IPS-20b (cell line): ENCODE measurements at regions not wholly inside any gene's neighbourhood (a gene's known extent, or its start where the extent isn't known, plus 50 kb on each side); places are given as distances from the start of the nearest gene placed in this dataset.

Experiments
- H3K27ac ChIP-seq: one replicate; pipeline ENCODE4 v1.5.1; 2013; ENCODE audit warnings: low read length
- H3K27me3 ChIP-seq: 2 replicates; pipeline ENCODE4 v1.6.1; 2013; ENCODE audit warnings: mild to moderate bottlenecking, low read length, inconsistent platforms; ENCODE audit not compliant: insufficient read depth
- H3K36me3 ChIP-seq: 2 replicates; pipeline ENCODE4 v1.6.1; 2013; ENCODE audit warnings: low read depth, mild to moderate bottlenecking, inconsistent platforms, low read length, moderate library complexity; ENCODE audit not compliant: insufficient read depth
- H3K4me1 ChIP-seq: 2 replicates; pipeline ENCODE4 v1.6.1; 2013; ENCODE audit warnings: mild to moderate bottlenecking, control low read depth, inconsistent platforms, low read length, moderate library complexity; ENCODE audit not compliant: insufficient read depth
- H3K4me3 ChIP-seq: 2 replicates; pipeline ENCODE4 v1.5.1; 2013; ENCODE audit warnings: mild to moderate bottlenecking, low read length, inconsistent platforms
- H3K9ac ChIP-seq: 2 replicates; pipeline ENCODE4 v1.6.1; 2013; ENCODE audit warnings: low read depth, mild to moderate bottlenecking, inconsistent platforms, low read length, moderate library complexity
- H3K9me3 ChIP-seq: 2 replicates; pipeline ENCODE4 v1.6.1; 2013; ENCODE audit warnings: mild to moderate bottlenecking, low read depth, low read length, inconsistent platforms; ENCODE audit not compliant: insufficient read depth

DNA sequence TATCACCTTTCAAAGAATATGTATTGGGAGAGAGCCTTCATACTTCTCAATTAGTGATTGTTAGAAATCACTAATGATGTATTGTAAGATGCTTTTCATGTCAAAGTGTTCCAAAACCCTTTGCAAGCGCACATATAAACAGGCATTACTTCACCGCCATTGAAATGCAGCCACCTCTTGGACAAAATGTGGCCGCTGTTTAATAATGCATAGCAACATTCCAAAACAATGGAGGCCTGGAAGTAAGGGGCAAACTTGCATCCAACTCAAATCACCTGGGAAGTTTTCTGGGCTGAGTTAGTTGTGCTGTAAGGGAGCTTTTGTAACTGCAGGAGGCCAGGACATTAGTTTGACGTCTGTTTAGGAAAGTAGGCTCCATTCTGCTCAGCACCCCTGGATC, 438.1 kb downstream of the FGF9 start:
- Histone ChIP-seq H3K4me3 (no peak overlapping the region), H3K9ac (no peak overlapping the region), H3K27me3 (no peaks in the 10 kb centered on the region), H3K27ac (no peak overlapping the region), H3K4me1 (no peaks in the 10 kb centered on the region; the same call in 1 of the 2 replicates), H3K9me3 (no peaks in the 10 kb centered on the region; the same call in 1 of the 2 replicates), H3K36me3 (no peaks in the 10 kb centered on the region)

DNA sequence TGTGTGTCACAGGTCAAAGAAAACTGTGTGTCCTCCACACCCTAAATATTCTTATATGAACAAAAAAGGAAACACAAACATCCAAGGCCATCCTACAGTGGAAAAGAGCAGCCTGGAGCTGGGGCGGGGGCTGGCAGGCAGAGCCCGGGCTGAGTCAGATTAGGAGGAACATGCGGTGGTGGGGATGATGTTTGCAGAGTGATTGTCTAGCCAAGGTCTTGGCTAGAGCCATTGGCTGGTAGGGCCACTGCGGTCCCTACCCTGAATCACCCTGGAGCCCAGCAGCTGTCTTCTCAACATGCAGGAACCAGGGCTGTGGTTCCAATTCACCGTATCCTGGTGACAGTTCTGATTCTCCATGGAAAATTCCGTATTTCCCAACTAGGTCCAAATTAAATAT, 439.5 kb downstream of the FGF9 start:
- H3K27ac ChIP-seq: no peak overlapping the region
- H3K4me3 ChIP-seq: no peak overlapping the region
- no peaks in the 10 kb centered on the region; the same call in 1 of the 2 replicates for H3K9me3 ChIP-seq
- H3K36me3 ChIP-seq: no peaks in the 10 kb centered on the region
- H3K4me1 ChIP-seq: no peaks in the 10 kb centered on the region; the same call in 1 of the 2 replicates
- no peaks in the 10 kb centered on the region for H3K27me3 ChIP-seq
- no peak overlapping the region for H3K9ac ChIP-seq

GRCh38 chr13:22111152-22111783, 440.4 kb downstream of the FGF9 start:
- H3K27ac ChIP-seq: no peak overlapping the region

DNA sequence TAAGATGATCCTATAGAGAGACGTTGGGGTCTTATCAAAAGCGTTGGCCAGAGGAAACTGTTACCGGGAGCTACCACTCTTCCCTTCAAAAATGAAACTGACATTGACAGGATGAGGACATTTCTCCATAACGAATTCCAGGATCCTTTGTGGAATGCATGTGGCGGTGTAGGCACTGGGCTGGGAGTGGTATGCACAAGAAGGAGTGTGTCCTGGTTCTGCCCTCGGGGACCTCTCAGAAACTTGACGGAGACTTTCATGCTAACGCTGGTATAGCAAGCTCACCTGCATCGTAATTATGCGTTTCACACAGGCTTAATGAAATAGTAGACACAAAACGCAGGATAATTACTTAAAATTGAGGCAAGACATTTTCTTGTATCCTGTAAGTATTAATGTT, 441.1 kb downstream of the FGF9 start:
- H3K27me3 ChIP-seq: no peaks in the 10 kb centered on the region
- H3K27ac ChIP-seq: no peak overlapping the region
- no peak overlapping the region for H3K4me3 ChIP-seq
- H3K9ac ChIP-seq: no peak overlapping the region
- H3K36me3 ChIP-seq: no peaks in the 10 kb centered on the region
- no peaks in the 10 kb centered on the region; the same call in 1 of the 2 replicates for H3K4me1 ChIP-seq
- no peaks in the 10 kb centered on the region; the same call in 1 of the 2 replicates for H3K9me3 ChIP-seq

More at GRCh38 chr13:22111152-22111783, 440.4 kb downstream of the FGF9 start:
- no peaks in the 10 kb centered on the region; the same call in 1 of the 2 replicates for H3K9me3 ChIP-seq
- no peaks in the 10 kb centered on the region for H3K36me3 ChIP-seq
- no peaks in the 10 kb centered on the region for H3K27me3 ChIP-seq
- H3K4me3 ChIP-seq: no peak overlapping the region
- H3K4me1 ChIP-seq: no peaks in the 10 kb centered on the region; the same call in 1 of the 2 replicates
- no peak overlapping the region for H3K9ac ChIP-seq

GRCh38 chr13:22112956-22113745, 442.3 kb downstream of the FGF9 start:
- no peak overlapping the region for H3K27ac ChIP-seq
- H3K27me3 ChIP-seq: no peaks in the 10 kb centered on the region
- H3K36me3 ChIP-seq: no peaks in the 10 kb centered on the region
- no peaks in the 10 kb centered on the region; the same call in 1 of the 2 replicates for H3K4me1 ChIP-seq
- no peaks in the 10 kb centered on the region; the same call in 1 of the 2 replicates for H3K9me3 ChIP-seq
- no peak overlapping the region for H3K4me3 ChIP-seq
- no peak overlapping the region for H3K9ac ChIP-seq

- Histone ChIP-seq H3K4me3 (no peak overlapping the region), H3K4me1 (no peaks in the 10 kb centered on the region; the same call in 1 of the 2 replicates), H3K27ac (no peak overlapping the region), H3K27me3 (no peaks in the 10 kb centered on the region), H3K9ac (no peak overlapping the region), H3K9me3 (no peaks in the 10 kb centered on the region; the same call in 1 of the 2 replicates), H3K36me3 (no peaks in the 10 kb centered on the region)
Measured at GRCh38 chr13:22114630-22115311, 443.9 kb downstream of the FGF9 start.

DNA sequence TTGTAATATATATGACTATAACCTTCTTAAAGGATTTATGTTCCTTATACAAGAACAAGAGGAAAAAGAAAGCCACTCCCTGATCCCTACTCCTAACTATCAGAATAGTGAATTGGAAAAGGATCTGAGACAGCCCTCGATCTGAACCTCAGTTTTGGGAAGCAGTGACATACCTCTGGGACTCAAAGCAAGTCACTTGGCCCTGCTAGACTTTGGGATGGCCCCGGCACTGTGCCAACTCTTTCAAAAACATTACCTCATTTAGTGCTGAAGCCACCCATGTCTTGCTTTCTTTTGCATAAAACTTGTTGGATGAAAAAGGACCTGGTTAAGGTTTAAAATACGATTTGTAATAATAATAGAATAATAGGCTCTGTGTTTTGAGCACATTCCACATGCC, 447.3 kb downstream of the FGF9 start:
- no peak overlapping the region for H3K9ac ChIP-seq
- H3K36me3 ChIP-seq: no peaks in the 10 kb centered on the region
- H3K27me3 ChIP-seq: no peaks in the 10 kb centered on the region
- H3K4me1 ChIP-seq: no peaks in the 10 kb centered on the region; the same call in 1 of the 2 replicates
- H3K27ac ChIP-seq: no peak overlapping the region
- H3K9me3 ChIP-seq: no peaks in the 10 kb centered on the region; the same call in 1 of the 2 replicates
- H3K4me3 ChIP-seq: no peak overlapping the region

- H3K36me3 ChIP-seq: no peaks in the 10 kb centered on the region
- no peaks in the 10 kb centered on the region for H3K27me3 ChIP-seq
- no peak overlapping the region for H3K4me3 ChIP-seq
- no peaks in the 10 kb centered on the region for H3K4me1 ChIP-seq
- no peak overlapping the region for H3K9ac ChIP-seq
- H3K9me3 ChIP-seq: no peaks in the 10 kb centered on the region
- no peak overlapping the region for H3K27ac ChIP-seq
Measured at GRCh38 chr13:22120646-22121045, 449.8 kb downstream of the FGF9 start.

DNA sequence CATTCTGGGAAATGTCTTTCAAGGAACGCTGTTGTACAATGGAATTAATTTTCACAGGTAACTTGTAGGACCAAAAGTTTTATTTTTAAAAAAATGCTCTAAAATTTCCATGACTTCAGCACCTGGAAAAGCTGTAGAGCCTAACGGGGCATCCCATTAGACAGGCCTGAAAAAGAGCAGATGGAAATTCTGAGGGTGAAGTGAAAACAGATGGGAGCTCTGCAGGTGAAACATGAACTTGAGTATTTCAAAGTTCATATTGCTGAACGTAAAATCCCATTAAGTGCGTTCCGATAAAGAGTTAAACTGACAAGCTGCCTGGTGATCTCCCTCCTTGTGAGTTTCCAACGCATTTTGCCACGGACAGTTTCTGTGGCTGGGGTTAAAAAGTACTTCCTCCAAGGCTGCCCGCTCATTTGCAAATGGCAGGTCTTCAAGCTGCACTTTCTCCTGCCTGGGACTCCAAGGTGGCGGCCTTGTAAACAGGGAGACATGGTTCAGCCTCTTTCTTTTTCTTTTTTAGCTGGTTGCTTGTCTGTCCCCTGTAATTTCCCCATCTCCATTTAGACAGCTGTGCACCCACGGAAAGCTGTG, 450.4 kb downstream of the FGF9 start:
- Histone ChIP-seq H3K4me1 (no peaks in the 10 kb centered on the region), H3K36me3 (no peaks in the 10 kb centered on the region), H3K27me3 (no peaks in the 10 kb centered on the region), H3K9me3 (no peaks in the 10 kb centered on the region), H3K4me3 (no peak overlapping the region), H3K9ac (no peak overlapping the region), H3K27ac (no peak overlapping the region)

DNA sequence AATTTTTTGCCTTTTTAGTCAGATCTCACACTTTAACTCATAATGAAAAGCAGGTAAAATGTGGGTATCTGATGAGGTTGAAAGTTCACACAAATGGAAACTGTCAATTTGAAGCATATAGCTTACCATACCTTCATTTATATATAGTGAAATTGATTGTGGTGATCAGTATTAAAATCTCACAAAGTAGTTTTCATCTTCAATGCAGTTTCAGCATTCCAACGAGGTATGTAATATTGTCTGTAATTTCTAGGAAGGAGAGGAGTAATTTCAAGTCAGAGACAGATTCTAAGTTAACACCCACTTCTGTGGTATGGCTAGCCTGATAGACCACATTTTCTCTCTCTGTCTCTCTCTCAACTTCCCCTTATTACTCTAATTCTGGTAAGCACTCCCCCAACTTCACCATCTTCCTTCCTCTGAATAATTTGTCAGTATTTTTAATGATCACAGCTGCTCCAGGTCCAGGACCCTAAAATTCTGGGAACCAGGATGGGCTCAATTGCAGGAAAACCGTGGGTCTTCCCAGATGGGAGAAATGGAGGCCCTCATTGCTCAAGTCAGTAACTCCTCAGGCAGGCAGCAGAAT, 455.7 kb downstream of the FGF9 start:
- no peaks in the 10 kb centered on the region for H3K4me1 ChIP-seq
- no peaks in the 10 kb centered on the region for H3K27me3 ChIP-seq
- no peak overlapping the region for H3K4me3 ChIP-seq
- H3K9me3 ChIP-seq: no peaks in the 10 kb centered on the region
- no peak overlapping the region for H3K9ac ChIP-seq
- no peak overlapping the region for H3K27ac ChIP-seq
- no peaks in the 10 kb centered on the region for H3K36me3 ChIP-seq
